ENCODE measurements at regions not wholly inside any gene's neighbourhood (a gene's known extent, or its start where the extent isn't known, plus 50 kb on each side); places are given as distances from the start of the nearest gene placed in this dataset.

DNA sequence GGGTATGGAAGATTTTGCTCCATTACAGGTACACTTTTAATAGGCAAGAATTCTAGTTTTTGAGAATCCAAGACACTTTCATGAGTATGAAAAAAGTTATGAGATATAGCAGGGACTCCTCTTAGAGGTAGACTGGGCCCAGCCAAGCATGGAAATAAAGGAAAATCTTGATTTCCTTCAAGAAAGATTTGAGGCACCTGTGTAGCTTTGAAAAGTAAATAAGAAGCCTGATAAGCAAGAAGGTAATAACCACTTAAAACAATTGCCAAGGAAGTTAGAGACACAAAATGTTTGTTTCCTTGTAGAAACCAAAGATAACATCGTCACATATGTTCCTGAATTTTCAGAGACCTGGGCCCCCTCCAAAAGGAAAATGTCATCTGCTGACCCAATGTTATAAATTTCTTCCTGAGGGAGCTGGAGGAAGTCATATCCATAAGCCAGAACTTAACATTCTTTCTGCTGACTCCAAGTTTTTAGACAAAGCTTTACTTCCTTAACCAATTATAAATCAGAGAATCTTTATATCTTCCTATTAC lies 314.5 kb upstream of the ANO3 start:
- no peak for TF ChIP-seq RAD21 (IDR thresholded peaks at IDR 0.05; ENCODE audit: low read length)
- TF ChIP-seq CTCF (IDR thresholded peaks at IDR 0.05): no peak
- no peak for TF ChIP-seq POLR2AphosphoS5 (IDR thresholded peaks at IDR 0.05; ENCODE audit: low read depth, low read length)
- no peak for TF ChIP-seq SIN3A (IDR thresholded peaks at IDR 0.05; ENCODE audit: borderline replicate concordance, low read depth, low read length)
- no peak for TF ChIP-seq USF2 (IDR thresholded peaks at IDR 0.05; ENCODE audit: borderline replicate concordance, low read depth, low read length)
- TF ChIP-seq, protein P1, sequence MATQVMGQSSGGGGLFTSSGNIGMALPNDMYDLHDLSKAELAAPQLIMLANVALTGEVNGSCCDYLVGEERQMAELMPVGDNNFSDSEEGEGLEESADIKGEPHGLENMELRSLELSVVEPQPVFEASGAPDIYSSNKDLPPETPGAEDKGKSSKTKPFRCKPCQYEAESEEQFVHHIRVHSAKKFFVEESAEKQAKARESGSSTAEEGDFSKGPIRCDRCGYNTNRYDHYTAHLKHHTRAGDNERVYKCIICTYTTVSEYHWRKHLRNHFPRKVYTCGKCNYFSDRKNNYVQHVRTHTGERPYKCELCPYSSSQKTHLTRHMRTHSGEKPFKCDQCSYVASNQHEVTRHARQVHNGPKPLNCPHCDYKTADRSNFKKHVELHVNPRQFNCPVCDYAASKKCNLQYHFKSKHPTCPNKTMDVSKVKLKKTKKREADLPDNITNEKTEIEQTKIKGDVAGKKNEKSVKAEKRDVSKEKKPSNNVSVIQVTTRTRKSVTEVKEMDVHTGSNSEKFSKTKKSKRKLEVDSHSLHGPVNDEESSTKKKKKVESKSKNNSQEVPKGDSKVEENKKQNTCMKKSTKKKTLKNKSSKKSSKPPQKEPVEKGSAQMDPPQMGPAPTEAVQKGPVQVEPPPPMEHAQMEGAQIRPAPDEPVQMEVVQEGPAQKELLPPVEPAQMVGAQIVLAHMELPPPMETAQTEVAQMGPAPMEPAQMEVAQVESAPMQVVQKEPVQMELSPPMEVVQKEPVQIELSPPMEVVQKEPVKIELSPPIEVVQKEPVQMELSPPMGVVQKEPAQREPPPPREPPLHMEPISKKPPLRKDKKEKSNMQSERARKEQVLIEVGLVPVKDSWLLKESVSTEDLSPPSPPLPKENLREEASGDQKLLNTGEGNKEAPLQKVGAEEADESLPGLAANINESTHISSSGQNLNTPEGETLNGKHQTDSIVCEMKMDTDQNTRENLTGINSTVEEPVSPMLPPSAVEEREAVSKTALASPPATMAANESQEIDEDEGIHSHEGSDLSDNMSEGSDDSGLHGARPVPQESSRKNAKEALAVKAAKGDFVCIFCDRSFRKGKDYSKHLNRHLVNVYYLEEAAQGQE (IDR thresholded peaks at IDR 0.05; ENCODE audit: low read depth, low read length): no peak
- TF ChIP-seq FOXM1 (IDR thresholded peaks at IDR 0.05; ENCODE audit: low read depth): no peak
- TF ChIP-seq, protein P2, sequence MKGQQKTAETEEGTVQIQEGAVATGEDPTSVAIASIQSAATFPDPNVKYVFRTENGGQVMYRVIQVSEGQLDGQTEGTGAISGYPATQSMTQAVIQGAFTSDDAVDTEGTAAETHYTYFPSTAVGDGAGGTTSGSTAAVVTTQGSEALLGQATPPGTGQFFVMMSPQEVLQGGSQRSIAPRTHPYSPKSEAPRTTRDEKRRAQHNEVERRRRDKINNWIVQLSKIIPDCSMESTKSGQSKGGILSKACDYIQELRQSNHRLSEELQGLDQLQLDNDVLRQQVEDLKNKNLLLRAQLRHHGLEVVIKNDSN (IDR thresholded peaks at IDR 0.05; ENCODE audit: borderline replicate concordance, low read depth): no peak
- no peak for TF ChIP-seq EP300 (IDR thresholded peaks at IDR 0.05; ENCODE audit: borderline replicate concordance in 1 of 2, low read depth in 1 of 2, low read length in 1 of 2)
- TF ChIP-seq YY1 (IDR thresholded peaks at IDR 0.05; ENCODE audit: low read depth): no peak
- TF ChIP-seq TCF12 (IDR thresholded peaks at IDR 0.05): no peak
- TF ChIP-seq GABPA (IDR thresholded peaks at IDR 0.05; ENCODE audit: low read depth): no peak
- TF ChIP-seq, protein P3, sequence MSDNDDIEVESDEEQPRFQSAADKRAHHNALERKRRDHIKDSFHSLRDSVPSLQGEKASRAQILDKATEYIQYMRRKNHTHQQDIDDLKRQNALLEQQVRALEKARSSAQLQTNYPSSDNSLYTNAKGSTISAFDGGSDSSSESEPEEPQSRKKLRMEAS (IDR thresholded peaks at IDR 0.05; ENCODE audit: low read depth): no peak
- TF ChIP-seq NFIC (IDR thresholded peaks at IDR 0.05; ENCODE audit: borderline replicate concordance): no peak

Data from SK-N-SH (cell line).